ENCODE measurements at regions not wholly inside any gene's neighbourhood (a gene's known extent, or its start where the extent isn't known, plus 50 kb on each side); places are given as distances from the start of the nearest gene placed in this dataset.

DNA sequence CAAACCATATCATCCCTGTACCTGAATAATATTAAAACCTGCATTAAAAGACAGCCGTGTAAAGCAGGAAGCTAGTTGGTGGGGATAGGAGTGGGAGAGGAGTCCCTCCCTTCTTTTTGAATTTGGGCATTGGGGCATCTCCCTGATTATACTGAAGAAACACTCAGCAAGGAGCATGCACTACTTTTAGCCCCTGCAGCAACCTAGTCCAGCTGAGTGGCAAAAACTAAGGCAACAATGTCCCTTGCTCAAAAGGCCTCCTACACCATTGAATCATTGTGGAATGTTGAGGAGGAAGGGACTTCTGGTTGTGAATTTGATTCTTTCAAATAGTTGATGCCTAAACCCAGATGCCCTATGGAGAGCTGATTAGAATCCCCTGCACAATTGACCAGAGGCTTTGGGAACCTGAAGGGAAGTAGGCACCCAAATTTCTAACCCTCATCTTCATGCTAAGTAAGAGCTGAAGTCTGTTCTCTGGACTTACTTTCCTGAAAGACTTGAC lies 111.7 kb downstream of the DDX1 start:
- 91 to 96% methylated on average over 1 of the region's 1 CpG for WGBS, 2 donors (ENCODE audit: low coverage in 1 of 2)
- in situ Hi-C loops (cut with MboI; ENCODE audit: low pct_ligation_motif_present in 1 of 4, low pct_unique_long_range_greater_than_20kb in 1 of 4, low sequenced_read_pairs in 3 of 4) = no loop called here
- no peaks in the 10 kb centered on the region for H3K36me3 ChIP-seq
- H3K9me3 ChIP-seq = no peaks in the 10 kb centered on the region
- no peak overlapping the region for H3K4me3 ChIP-seq
- TF ChIP-seq POLR2A (IDR thresholded peaks at IDR 0.05) (no peak), EP300 (IDR thresholded peaks at IDR 0.05; ENCODE audit: low read depth) (no peak), POLR2AphosphoS5 (IDR thresholded peaks at IDR 0.05) (no peak)
- TF ChIP-seq, protein P1, sequence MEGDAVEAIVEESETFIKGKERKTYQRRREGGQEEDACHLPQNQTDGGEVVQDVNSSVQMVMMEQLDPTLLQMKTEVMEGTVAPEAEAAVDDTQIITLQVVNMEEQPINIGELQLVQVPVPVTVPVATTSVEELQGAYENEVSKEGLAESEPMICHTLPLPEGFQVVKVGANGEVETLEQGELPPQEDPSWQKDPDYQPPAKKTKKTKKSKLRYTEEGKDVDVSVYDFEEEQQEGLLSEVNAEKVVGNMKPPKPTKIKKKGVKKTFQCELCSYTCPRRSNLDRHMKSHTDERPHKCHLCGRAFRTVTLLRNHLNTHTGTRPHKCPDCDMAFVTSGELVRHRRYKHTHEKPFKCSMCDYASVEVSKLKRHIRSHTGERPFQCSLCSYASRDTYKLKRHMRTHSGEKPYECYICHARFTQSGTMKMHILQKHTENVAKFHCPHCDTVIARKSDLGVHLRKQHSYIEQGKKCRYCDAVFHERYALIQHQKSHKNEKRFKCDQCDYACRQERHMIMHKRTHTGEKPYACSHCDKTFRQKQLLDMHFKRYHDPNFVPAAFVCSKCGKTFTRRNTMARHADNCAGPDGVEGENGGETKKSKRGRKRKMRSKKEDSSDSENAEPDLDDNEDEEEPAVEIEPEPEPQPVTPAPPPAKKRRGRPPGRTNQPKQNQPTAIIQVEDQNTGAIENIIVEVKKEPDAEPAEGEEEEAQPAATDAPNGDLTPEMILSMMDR (IDR thresholded peaks at IDR 0.05) = no peak
- no peaks in the 10 kb centered on the region for H3K27me3 ChIP-seq
- no peak overlapping the region for H3K27ac ChIP-seq
- no peak for DNase-seq
- H3K4me1 ChIP-seq = peaks cover 0 to 13% (median 7%) of the 10 kb centered on the region in 4 donors
- intact Hi-C loops (cut with DNase I; ENCODE audit: low total_unique reads) = loop anchor here (10.0 kb wide), 1 partner anchor 1669 kb away; no protein-coding TSS in a partner anchor

DNA sequence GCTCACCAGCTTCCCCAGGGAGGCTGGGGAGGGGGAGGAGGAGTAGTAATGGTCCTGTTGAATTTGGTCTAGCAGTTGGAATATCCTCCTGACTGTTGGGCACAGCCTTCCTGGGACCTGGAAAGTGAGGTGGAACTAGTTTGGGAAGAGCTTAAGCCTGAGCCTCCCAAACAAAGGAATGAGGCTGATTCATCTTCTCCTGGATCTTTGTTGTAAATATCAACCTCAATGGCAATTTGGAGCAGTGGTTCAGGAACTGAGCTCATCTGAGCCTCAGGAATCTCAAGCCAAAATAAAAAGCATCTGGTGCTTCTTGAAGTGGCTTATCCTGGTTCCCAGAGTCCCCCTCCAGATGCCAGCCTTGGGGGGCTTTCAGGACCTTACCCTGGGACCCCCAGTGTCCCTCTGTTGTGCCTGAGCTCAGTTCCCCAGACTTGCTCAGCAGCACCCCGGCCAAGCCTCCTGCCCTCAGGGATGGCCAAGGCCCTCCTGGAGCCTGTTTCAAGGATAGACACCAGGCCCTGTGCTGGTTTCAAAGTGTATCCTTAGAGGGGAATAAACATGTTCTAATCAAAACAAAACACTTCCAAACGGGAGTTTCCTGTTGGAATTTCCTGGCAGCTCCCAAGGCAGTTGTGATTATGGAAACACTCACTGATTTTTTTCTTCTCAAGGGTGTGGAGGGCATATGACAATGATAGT lies 112.6 kb downstream of the DDX1 start:
- H3K27me3 ChIP-seq = no peaks in the 10 kb centered on the region
- no peak for TF ChIP-seq POLR2AphosphoS5 (IDR thresholded peaks at IDR 0.05)
- no peak for TF ChIP-seq EP300 (IDR thresholded peaks at IDR 0.05; ENCODE audit: low read depth)
- TF ChIP-seq, protein P1 (IDR thresholded peaks at IDR 0.05) = no peak
- no peak for TF ChIP-seq POLR2A (IDR thresholded peaks at IDR 0.05)
- no peak overlapping the region for H3K4me3 ChIP-seq
- intact Hi-C loops (cut with DNase I; ENCODE audit: low total_unique reads) (loop anchor here (10.0 kb wide), 1 partner anchor 1669 kb away; no protein-coding TSS in a partner anchor), in situ Hi-C loops (cut with MboI; ENCODE audit: low pct_ligation_motif_present in 1 of 4, low pct_unique_long_range_greater_than_20kb in 1 of 4, low sequenced_read_pairs in 3 of 4) (no loop called here)
- no peak overlapping the region for H3K27ac ChIP-seq
- H3K9me3 ChIP-seq = no peaks in the 10 kb centered on the region
- H3K36me3 ChIP-seq = no peaks in the 10 kb centered on the region
- DNase-seq = no peak
- 26% methylated on average over 2 of the region's 2 CpGs; no CpG with 5 or more reads in 1 of the 2 donors for WGBS, 2 donors (ENCODE audit: low coverage in 1 of 2)
- H3K4me1 ChIP-seq = peaks cover 0 to 13% (median 7%) of the 10 kb centered on the region in 4 donors

DNA sequence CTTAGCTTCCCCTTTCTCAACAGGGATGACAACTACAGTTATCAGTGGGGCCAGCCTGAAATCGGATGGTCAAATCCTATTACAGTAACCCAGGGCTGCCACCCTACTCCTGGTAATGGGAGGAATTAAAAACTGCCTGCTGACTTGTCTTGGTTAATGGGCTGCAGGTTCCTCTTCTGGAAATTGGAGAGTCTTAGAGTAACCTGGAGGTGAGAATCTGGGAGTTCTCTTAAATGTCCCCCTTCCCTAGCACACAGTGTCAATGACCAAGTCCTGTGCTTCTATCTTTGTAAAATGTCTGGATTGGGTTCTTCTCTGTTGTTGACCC lies 113.1 kb downstream of the DDX1 start:
- TF ChIP-seq EP300 (IDR thresholded peaks at IDR 0.05; ENCODE audit: low read depth) = no peak
- TF ChIP-seq POLR2AphosphoS5 (IDR thresholded peaks at IDR 0.05) = no peak
- TF ChIP-seq, protein P1 (IDR thresholded peaks at IDR 0.05) = no peak
- no peak for TF ChIP-seq POLR2A (IDR thresholded peaks at IDR 0.05)
- intact Hi-C loops (cut with DNase I; ENCODE audit: low total_unique reads) (loop anchor here (5.0 to 10.0 kb wide), 2 partner anchors 1107 to 1670 kb away; no protein-coding TSS in a partner anchor), in situ Hi-C loops (cut with MboI; ENCODE audit: low pct_ligation_motif_present in 1 of 4, low pct_unique_long_range_greater_than_20kb in 1 of 4, low sequenced_read_pairs in 3 of 4) (no loop called here)
- no peak overlapping the region for H3K27ac ChIP-seq
- WGBS, 2 donors (ENCODE audit: low coverage in 1 of 2) = 61% methylated on average over 1 of the region's 1 CpG; no CpG with 5 or more reads in 1 of the 2 donors
- H3K9me3 ChIP-seq = no peaks in the 10 kb centered on the region
- H3K27me3 ChIP-seq = no peaks in the 10 kb centered on the region
- H3K4me3 ChIP-seq = no peak overlapping the region
- peaks cover 0 to 13% (median 7%) of the 10 kb centered on the region in 4 donors for H3K4me1 ChIP-seq
- H3K36me3 ChIP-seq = no peaks in the 10 kb centered on the region
- DNase-seq = no peak

DNA sequence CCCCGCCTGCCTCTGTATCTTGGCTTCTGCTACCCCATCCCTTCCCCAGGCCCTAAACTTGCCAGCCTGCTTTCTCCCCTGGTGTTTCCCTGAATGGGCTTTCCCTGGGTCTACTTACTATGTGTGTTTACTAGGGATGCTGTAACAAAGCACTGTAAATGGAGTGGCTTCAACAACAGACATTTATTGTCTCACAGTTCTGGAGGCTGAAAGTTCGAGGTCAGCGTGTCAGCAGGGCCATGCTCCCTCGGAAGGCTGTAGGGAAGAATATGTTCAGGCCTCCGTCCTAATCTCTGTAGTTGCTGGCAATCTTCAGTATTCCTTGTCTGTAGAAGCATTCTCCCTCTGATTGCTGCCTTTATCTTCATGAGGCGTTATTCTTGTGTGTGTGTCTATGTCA lies 113.6 kb downstream of the DDX1 start:
- Histone ChIP-seq H3K4me3 (no peak overlapping the region), H3K9me3 (no peaks in the 10 kb centered on the region), H3K27ac (no peak overlapping the region), H3K4me1 (peaks cover 0 to 10% (median 5%) of the 10 kb centered on the region in 4 donors), H3K27me3 (no peaks in the 10 kb centered on the region), H3K36me3 (no peaks in the 10 kb centered on the region)
- DNase-seq = no peak
- in situ Hi-C loops (cut with MboI; ENCODE audit: low pct_ligation_motif_present in 1 of 4, low pct_unique_long_range_greater_than_20kb in 1 of 4, low sequenced_read_pairs in 3 of 4) = no loop called here
- TF ChIP-seq, protein P1 (IDR thresholded peaks at IDR 0.05) = no peak
- TF ChIP-seq EP300 (IDR thresholded peaks at IDR 0.05; ENCODE audit: low read depth) (no peak), POLR2A (IDR thresholded peaks at IDR 0.05) (no peak)
- intact Hi-C loops (cut with DNase I; ENCODE audit: low total_unique reads) = loop anchor here (5.0 to 10.0 kb wide), 2 partner anchors 1108 to 1671 kb away; no protein-coding TSS in a partner anchor
- WGBS, 2 donors (ENCODE audit: low coverage in 1 of 2) = 79 to 83% methylated on average over 1 to 6 of the region's 6 CpGs

All from transverse colon (tissue), 4 donors.